Breast epithelium (tissue), 4 donors: ENCODE measurements at regions not wholly inside any gene's neighbourhood (a gene's known extent, or its start where the extent isn't known, plus 50 kb on each side); places are given as distances from the start of the nearest gene placed in this dataset.

Experiments
- DNase-seq, 2 donors: peaks; one replicate each; pipeline ENCODE4 v3.0.0-alpha.2; 2019; ENCODE audit warnings: low spot score in 2 of 2
- H3K27ac ChIP-seq, 2 donors: fragments of 200-600 bp; sonication (generic) in 1 of 2; one replicate each; pipeline ENCODE4 v1.5.1; 2016 to 2019; ENCODE audit warnings: mild to moderate bottlenecking in 1 of 2
- H3K27me3 ChIP-seq, 2 donors: fragments of 200-600 bp; sonication (generic) in 1 of 2; one replicate each; pipeline versions ENCODE4 v1.5.1 to v1.6.0; 2017 to 2019; ENCODE audit warnings: control low read depth in 1 of 2, mild to moderate bottlenecking in 1 of 2
- H3K36me3 ChIP-seq: fragments of 200-600 bp; one replicate; pipeline ENCODE4 v1.5.1; 2019
- H3K4me1 ChIP-seq, 2 donors: fragments of 200-600 bp; sonication (generic); one replicate each; pipeline ENCODE4 v1.5.1; 2016 to 2019; ENCODE audit warnings: control low read depth in 1 of 2
- H3K4me3 ChIP-seq, 3 donors: fragments of 200-600 bp; sonication (generic); 1 replicate in 2 of 3; 2 replicates in 1 of 3; pipeline ENCODE4 v1.5.1; 2016 to 2019; ENCODE audit warnings: mild to moderate bottlenecking in 3 of 3, moderate library complexity in 2 of 3
- H3K9me3 ChIP-seq, 2 donors: fragments of 200-600 bp; sonication (generic) in 1 of 2; one replicate each; pipeline ENCODE4 v1.5.1; 2016 to 2019; ENCODE audit warnings: control low read depth in 1 of 2
- CTCF ChIP-seq, 3 donors: fragments of 450-650 bp; IDR thresholded peaks; one replicate each; pipeline ENCODE4 v1.5.1; 2016 to 2017; ENCODE audit warnings: antibody characterized with exemption in 3 of 3, mild to moderate bottlenecking in 3 of 3, moderate library complexity in 3 of 3
- POLR2A ChIP-seq: fragments of 450-650 bp; IDR thresholded peaks from one replicate; pipeline ENCODE4 v1.6.1; 2016; ENCODE audit warnings: antibody characterized with exemption, mild to moderate bottlenecking, moderate library complexity
- POLR2AphosphoS5 ChIP-seq, 3 donors: sonication (generic); formaldehyde crosslinking; IDR thresholded peaks; one replicate each; pipeline ENCODE4 v1.6.1; 2017; ENCODE audit warnings: antibody characterized with exemption in 3 of 3
- intact Hi-C: fragments of 100-400 bp; cut with DNase I; formaldehyde crosslinking; loops from one replicate; pipeline ENCODE4 v1.15.1; 2023; ENCODE audit warnings: low total_unique reads

- no peak overlapping the region for H3K27ac ChIP-seq
- H3K36me3 ChIP-seq, result no peaks in the 10 kb centered on the region
- no peak for TF ChIP-seq POLR2AphosphoS5 (IDR thresholded peaks at IDR 0.05)
- no peak for TF ChIP-seq CTCF (IDR thresholded peaks at IDR 0.05)
- no peak for TF ChIP-seq POLR2A
- DNase-seq, result no peak
- intact Hi-C loops, result no loop called here
- no peak overlapping the region for H3K4me3 ChIP-seq
- H3K9me3 ChIP-seq, result no peaks in the 10 kb centered on the region
- H3K4me1 ChIP-seq, result no peaks in the 10 kb centered on the region
- no peaks in the 10 kb centered on the region for H3K27me3 ChIP-seq
These were observed 184.4 kb downstream of the TSHZ3 start for GRCh38 chr19:31164791-31165251.

GRCh38 chr19:31160336-31160926 lies 188.8 kb downstream of the TSHZ3 start:
- TF ChIP-seq POLR2A (no peak), CTCF (IDR thresholded peaks at IDR 0.05) (no peak), POLR2AphosphoS5 (IDR thresholded peaks at IDR 0.05) (no peak)
- intact Hi-C loops, result no loop called here
- Histone ChIP-seq H3K36me3 (no peaks in the 10 kb centered on the region), H3K4me1 (no peaks in the 10 kb centered on the region), H3K4me3 (no peak overlapping the region), H3K9me3 (no peaks in the 10 kb centered on the region), H3K27ac (no peak overlapping the region), H3K27me3 (no peaks in the 10 kb centered on the region)
- DNase-seq, result no peak

GRCh38 chr19:31154021-31154420 lies 195.2 kb downstream of the TSHZ3 start:
- DNase-seq, result no peak
- H3K9me3 ChIP-seq, result no peaks in the 10 kb centered on the region
- H3K4me1 ChIP-seq, result no peaks in the 10 kb centered on the region
- no peaks in the 10 kb centered on the region for H3K27me3 ChIP-seq
- no peak overlapping the region for H3K4me3 ChIP-seq
- TF ChIP-seq POLR2AphosphoS5 (IDR thresholded peaks at IDR 0.05), result no peak
- TF ChIP-seq POLR2A, result no peak
- no peak for TF ChIP-seq CTCF (IDR thresholded peaks at IDR 0.05)
- no peak overlapping the region for H3K27ac ChIP-seq
- H3K36me3 ChIP-seq, result no peaks in the 10 kb centered on the region
- intact Hi-C loops, result no loop called here

- Histone ChIP-seq H3K9me3 (no peaks in the 10 kb centered on the region), H3K36me3 (no peaks in the 10 kb centered on the region), H3K4me3 (no peak overlapping the region), H3K27ac (no peak overlapping the region), H3K4me1 (no peaks in the 10 kb centered on the region), H3K27me3 (no peaks in the 10 kb centered on the region)
- intact Hi-C loops, result no loop called here
- TF ChIP-seq POLR2AphosphoS5 (IDR thresholded peaks at IDR 0.05) (no peak), POLR2A (no peak), CTCF (IDR thresholded peaks at IDR 0.05) (no peak)
- DNase-seq, result no peak
These were observed 196.3 kb downstream of the TSHZ3 start for GRCh38 chr19:31152906-31153305.

- DNase-seq, result no peak
- H3K36me3 ChIP-seq, result no peaks in the 10 kb centered on the region
- no peak overlapping the region for H3K27ac ChIP-seq
- H3K27me3 ChIP-seq, result no peaks in the 10 kb centered on the region
- H3K4me1 ChIP-seq, result no peaks in the 10 kb centered on the region
- no peak overlapping the region for H3K4me3 ChIP-seq
- intact Hi-C loops, result no loop called here
- TF ChIP-seq CTCF (IDR thresholded peaks at IDR 0.05) (no peak), POLR2AphosphoS5 (IDR thresholded peaks at IDR 0.05) (no peak), POLR2A (no peak)
- no peaks in the 10 kb centered on the region for H3K9me3 ChIP-seq
These were observed 199.7 kb downstream of the TSHZ3 start for GRCh38 chr19:31149441-31149941.
